Activated naive CD4-positive, alpha-beta T cell treated with anti-CD3 and anti-CD28 coated beads for 36 hours (primary cell): ENCODE measurements at regions not wholly inside any gene's neighbourhood (a gene's known extent, or its start where the extent isn't known, plus 50 kb on each side); places are given as distances from the start of the nearest gene placed in this dataset.
"Not testable (repeated sequence)": the region's sequence is repeated elsewhere in the genome, so short reads cannot be mapped to it uniquely, and the experiment has no call there.

ENCODE experiments used
- CTCF ChIA-PET: fragments of 350-600 bp; sonication (Branson Sonifier 250); formaldehyde crosslinking; loops from one replicate; lab custom pipeline; 2021; ENCODE audit warnings: antibody characterized with exemption; lab: Charles Lee
- DNase-seq: peaks from one replicate; pipeline ENCODE4 v3.0.0-alpha.2; 2020
- H3K27ac Mint-ChIP-seq: one replicate; pipeline ENCODE4 v1.8.0; 2021; ENCODE audit warnings: mild to moderate bottlenecking, mixed read lengths
- H3K27me3 Mint-ChIP-seq: one replicate; pipeline ENCODE4 v1.8.0; 2021; ENCODE audit warnings: low read depth, mixed read lengths
- H3K36me3 Mint-ChIP-seq: one replicate; pipeline ENCODE4 v1.8.0; 2021; ENCODE audit warnings: low read depth, mixed read lengths
- H3K4me1 Mint-ChIP-seq: one replicate; pipeline ENCODE4 v1.8.0; 2021; ENCODE audit warnings: low read depth, mixed read lengths
- H3K4me3 Mint-ChIP-seq: one replicate; pipeline ENCODE4 v1.8.0; 2021; ENCODE audit warnings: mild to moderate bottlenecking, moderate library complexity, mixed read lengths
- H3K9me3 Mint-ChIP-seq: one replicate; pipeline ENCODE4 v1.8.0; 2021; ENCODE audit warnings: mixed read lengths
- intact Hi-C: fragments of 100-400 bp; cut with micrococcal nuclease; formaldehyde crosslinking; loops from one replicate; pipeline ENCODE4 v1.15.1; 2023

GRCh38 chr14:70238635-70239034 lies 49.9 kb upstream of the SLC8A3 start:
- intact Hi-C loops, H3K9me3 Mint-ChIP-seq, H3K27ac Mint-ChIP-seq, H3K4me3 Mint-ChIP-seq, H3K36me3 Mint-ChIP-seq, DNase-seq, H3K4me1 Mint-ChIP-seq, CTCF ChIA-PET: not testable (repeated sequence)
- H3K27me3 Mint-ChIP-seq = peaks cover 32% of the 10 kb centered on the region
